ENCODE measurements at regions not wholly inside any gene's neighbourhood (a gene's known extent, or its start where the extent isn't known, plus 50 kb on each side); places are given as distances from the start of the nearest gene placed in this dataset.

GRCh38 chr11:96655474-96655873 is 265.7 kb downstream of the JRKL start:
- Mint-ChIP-seq H3K36me3 (no peaks in the 10 kb centered on the region), H3K9me3 (peaks cover 0 to 2% of the 10 kb centered on the region in 2 donors), H3K4me1 (no peaks in the 10 kb centered on the region), H3K27me3 (no peaks in the 10 kb centered on the region), H3K27ac (no peak overlapping the region), H3K4me3 (no peak overlapping the region)
- no peak for DNase-seq
- ATAC-seq (replicated peaks), result no peak

DNA sequence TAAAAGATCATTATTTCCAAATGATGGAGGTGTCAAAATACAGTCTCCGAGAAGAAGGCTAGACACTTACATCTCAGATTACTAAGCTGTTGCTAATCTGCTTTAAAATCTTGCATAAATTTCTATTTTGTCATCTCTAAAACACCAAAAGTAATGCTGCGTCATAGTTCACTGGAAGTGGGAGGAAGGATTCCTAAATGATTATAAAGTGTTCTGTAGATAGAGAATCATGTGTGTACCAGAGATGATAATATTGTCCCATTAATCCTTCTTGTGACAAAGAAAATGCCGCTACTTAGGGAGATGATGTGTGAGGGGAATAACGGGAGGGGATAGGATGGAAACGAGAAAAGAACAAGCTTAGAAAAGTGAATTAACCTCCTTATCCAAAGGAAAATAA is 268.6 kb downstream of the JRKL start:
- DNase-seq (no peak), ATAC-seq (replicated peaks) (no peak)
- peaks cover 0 to 2% of the 10 kb centered on the region in 2 donors for H3K9me3 Mint-ChIP-seq
- H3K36me3 Mint-ChIP-seq, result no peaks in the 10 kb centered on the region
- no peaks in the 10 kb centered on the region for H3K4me1 Mint-ChIP-seq
- no peak overlapping the region for H3K27ac Mint-ChIP-seq
- H3K4me3 Mint-ChIP-seq, result no peak overlapping the region
- H3K27me3 Mint-ChIP-seq, result no peaks in the 10 kb centered on the region

DNA sequence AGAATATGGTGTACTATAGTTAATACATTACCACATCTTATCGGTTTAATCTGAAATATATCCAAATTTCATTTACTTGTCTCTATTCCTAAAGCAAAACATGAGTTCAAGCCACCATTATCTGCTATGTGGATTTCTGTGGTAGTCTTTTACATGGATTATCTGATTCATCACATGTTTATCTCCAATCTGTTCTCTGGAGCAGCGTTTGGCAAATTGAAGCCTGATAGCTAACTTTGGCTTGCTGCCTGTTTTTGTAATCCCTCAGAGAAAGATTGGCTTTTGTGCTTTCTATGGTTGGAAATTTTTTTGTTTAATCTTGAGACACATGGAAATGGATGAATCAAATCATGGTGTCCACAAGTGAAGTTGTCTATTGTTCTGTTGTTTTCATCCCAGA is 274.3 kb downstream of the JRKL start:
- no peak overlapping the region for H3K27ac Mint-ChIP-seq
- H3K4me1 Mint-ChIP-seq, result no peaks in the 10 kb centered on the region
- H3K9me3 Mint-ChIP-seq, result peaks cover 0 to 6% of the 10 kb centered on the region in 2 donors
- H3K27me3 Mint-ChIP-seq, result no peaks in the 10 kb centered on the region
- DNase-seq (no peak), ATAC-seq (replicated peaks) (no peak)
- no peak overlapping the region for H3K4me3 Mint-ChIP-seq
- H3K36me3 Mint-ChIP-seq, result no peaks in the 10 kb centered on the region

DNA sequence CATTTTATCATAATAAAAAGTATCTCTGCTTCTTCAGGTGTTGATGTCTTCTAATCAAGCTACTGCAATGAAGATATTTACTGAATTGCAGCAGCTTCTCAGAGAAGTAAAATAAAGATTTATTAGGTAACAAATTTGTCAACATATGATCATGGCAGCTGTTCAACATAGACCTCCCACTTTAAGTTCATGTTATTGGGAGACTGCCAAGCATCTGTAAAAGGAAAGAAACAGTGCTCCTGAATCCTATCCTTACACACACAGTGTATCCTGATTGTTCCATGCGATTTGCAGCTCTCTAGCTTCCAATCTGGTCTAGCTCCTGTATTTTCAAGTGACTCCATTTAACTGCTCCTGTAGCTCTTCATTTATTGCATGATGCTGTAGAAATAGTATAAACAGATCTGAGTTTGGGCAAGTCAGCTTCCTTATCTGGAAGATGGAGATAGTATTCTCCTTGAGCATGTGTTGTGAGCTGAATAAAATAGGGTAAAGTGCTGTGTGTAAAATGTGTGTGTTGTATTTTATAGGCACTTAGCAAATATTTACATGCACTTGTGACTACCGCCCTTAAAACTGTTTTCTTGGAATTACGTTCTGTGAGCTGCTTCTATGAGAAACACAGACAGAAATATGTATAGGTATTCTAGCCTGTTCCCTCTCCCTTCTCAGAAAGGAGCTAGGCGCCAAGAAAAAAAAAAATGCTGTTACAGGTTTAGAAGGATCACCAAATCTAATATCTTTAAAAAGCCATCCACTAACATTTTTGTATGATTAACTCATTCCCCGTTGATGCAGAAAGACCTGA is 290.6 kb downstream of the JRKL start:
- Mint-ChIP-seq H3K27me3 (no peaks in the 10 kb centered on the region), H3K36me3 (no peaks in the 10 kb centered on the region), H3K9me3 (peaks cover 0 to 5% of the 10 kb centered on the region in 2 donors), H3K27ac (no peak overlapping the region), H3K4me3 (no peak overlapping the region), H3K4me1 (no peaks in the 10 kb centered on the region)
- DNase-seq (no peak), ATAC-seq (replicated peaks) (no peak)

DNA sequence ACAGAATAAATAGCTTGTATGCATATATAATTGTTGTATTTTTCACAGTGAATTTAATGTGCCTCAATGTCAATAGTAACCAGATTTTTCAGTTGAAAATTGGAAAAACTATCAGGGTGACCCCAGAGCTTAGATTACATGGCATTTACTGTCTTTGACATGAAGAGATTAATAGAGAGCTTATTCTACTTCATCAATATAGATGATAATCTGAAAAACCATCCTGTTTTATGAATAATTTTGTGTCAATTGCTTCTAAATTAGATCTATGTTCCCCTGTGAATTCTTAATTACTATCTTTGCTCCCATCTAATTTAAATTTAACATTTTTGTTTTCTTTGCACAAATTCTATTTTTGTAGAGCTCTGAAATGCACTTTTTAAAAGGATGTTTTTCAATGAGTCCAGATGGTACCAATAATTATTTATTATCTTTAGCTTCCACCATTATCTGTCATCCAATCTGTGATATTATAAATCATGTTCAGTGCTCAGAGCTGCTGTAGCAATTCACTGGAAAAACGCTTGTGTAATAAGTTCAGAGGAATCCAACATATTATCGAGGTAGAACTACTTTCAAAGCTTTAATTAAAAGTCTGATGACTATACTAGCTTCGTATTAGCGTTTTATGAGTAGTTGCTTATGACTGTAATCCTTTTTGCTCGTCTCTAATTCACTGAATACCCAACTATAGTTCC is 291.4 kb downstream of the JRKL start:
- Mint-ChIP-seq H3K36me3 (no peaks in the 10 kb centered on the region), H3K9me3 (peaks cover 0 to 5% of the 10 kb centered on the region in 2 donors), H3K4me1 (no peaks in the 10 kb centered on the region), H3K4me3 (no peak overlapping the region), H3K27me3 (no peaks in the 10 kb centered on the region), H3K27ac (no peak overlapping the region)
- DNase-seq, result no peak
- ATAC-seq (replicated peaks), result no peak

- Mint-ChIP-seq H3K27ac (no peak overlapping the region), H3K27me3 (no peaks in the 10 kb centered on the region), H3K36me3 (no peaks in the 10 kb centered on the region), H3K4me1 (no peaks in the 10 kb centered on the region), H3K9me3 (no peaks in the 10 kb centered on the region), H3K4me3 (no peak overlapping the region)
- no peak for ATAC-seq (replicated peaks)
- no peak for DNase-seq
Observed at GRCh38 chr11:96694338-96694737, 304.5 kb downstream of the JRKL start.

DNA sequence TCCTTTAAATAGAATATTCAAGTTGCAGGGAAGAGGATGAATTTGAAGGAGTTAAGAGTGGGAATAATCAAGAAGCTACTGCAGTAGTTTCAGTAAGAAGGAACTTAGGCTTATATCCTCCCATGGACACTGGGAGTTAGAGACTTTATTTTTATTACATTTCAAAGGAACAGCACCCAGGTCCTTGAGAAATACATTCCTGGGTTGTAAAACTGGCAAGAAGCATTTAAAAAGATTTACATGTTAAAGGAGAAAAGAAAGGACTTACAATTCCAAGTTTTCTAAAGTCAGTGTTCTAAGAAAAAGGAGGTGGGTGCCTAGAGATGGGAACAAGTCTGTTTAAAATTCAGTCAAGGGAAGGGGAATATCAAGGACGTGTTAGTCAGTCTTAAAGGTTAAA is 306.9 kb downstream of the JRKL start:
- no peak for DNase-seq
- Mint-ChIP-seq H3K9me3 (peaks cover 0 to 5% of the 10 kb centered on the region in 2 donors), H3K4me3 (no peak overlapping the region), H3K36me3 (no peaks in the 10 kb centered on the region), H3K27ac (no peak overlapping the region), H3K4me1 (no peaks in the 10 kb centered on the region), H3K27me3 (no peaks in the 10 kb centered on the region)
- ATAC-seq (replicated peaks), result no peak

DNA sequence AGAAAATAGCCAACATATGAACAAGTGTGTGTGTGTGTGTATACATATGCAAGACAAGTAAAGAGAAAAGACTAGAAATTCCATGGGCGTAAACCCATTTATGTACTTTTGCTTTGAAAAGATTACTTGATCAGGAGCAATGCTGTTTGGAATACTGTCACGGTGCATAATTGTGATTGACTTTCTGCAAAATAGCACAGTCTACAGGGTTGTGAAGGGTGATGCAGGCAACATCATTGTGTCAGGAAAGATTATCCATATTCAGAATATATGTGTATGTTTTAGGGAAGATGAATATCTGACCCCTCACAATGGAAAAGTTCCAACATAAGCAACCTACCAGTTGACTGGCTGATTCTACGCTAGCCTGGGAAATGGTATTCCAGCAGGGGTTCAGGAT is 307.7 kb downstream of the JRKL start:
- Mint-ChIP-seq H3K27ac (no peak overlapping the region), H3K4me3 (no peak overlapping the region), H3K27me3 (no peaks in the 10 kb centered on the region), H3K9me3 (peaks cover 0 to 5% of the 10 kb centered on the region in 2 donors), H3K36me3 (no peaks in the 10 kb centered on the region), H3K4me1 (no peaks in the 10 kb centered on the region)
- ATAC-seq (replicated peaks) (no peak), DNase-seq (no peak)

DNA sequence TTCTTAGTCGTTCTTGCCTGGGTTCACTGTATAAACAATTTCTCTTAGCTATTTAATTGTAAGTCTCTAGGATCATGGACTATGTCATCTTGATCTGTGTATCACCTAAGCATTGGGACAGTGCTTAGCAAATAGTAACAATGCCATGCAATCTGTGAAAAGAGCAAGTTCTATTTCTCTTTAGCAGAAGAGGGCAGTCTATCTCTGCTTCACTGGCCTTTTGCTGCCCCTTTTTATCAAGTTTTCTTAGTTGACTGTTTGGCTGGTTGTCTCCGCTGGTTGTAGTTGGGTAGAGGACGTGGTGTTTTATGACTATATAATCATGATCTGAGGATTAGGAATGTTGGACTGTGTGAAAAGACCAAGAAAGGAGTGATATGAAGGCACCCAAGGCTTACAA is 315.0 kb downstream of the JRKL start:
- Mint-ChIP-seq H3K27me3 (no peaks in the 10 kb centered on the region), H3K4me1 (no peaks in the 10 kb centered on the region), H3K4me3 (no peak overlapping the region), H3K36me3 (no peaks in the 10 kb centered on the region), H3K9me3 (peaks cover 0 to 5% of the 10 kb centered on the region in 2 donors), H3K27ac (no peak overlapping the region)
- ATAC-seq (replicated peaks) (no peak), DNase-seq (no peak)

DNA sequence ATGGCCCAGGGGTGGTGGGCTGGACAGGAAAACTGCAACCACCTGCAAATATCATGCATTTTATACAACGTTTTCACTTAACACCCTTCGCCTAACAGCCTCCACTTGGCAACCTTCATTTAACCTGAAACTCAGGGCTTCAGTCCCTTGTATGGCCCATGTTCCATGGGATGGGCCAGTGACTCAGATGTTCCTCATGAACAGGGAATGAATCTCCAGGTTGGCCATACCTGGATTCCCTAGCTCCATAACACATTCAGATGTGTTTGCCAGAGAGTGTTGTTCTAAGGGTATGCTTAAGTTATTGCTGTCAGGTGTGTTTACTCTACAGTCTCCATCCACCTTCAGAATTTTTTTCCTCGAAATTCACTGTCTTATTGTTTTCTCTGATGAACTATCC is 316.9 kb downstream of the JRKL start:
- Mint-ChIP-seq H3K36me3 (no peaks in the 10 kb centered on the region), H3K4me3 (no peak overlapping the region), H3K9me3 (no peaks in the 10 kb centered on the region), H3K27ac (no peak overlapping the region), H3K27me3 (no peaks in the 10 kb centered on the region), H3K4me1 (no peaks in the 10 kb centered on the region)
- no peak for DNase-seq
- no peak for ATAC-seq (replicated peaks)

DNA sequence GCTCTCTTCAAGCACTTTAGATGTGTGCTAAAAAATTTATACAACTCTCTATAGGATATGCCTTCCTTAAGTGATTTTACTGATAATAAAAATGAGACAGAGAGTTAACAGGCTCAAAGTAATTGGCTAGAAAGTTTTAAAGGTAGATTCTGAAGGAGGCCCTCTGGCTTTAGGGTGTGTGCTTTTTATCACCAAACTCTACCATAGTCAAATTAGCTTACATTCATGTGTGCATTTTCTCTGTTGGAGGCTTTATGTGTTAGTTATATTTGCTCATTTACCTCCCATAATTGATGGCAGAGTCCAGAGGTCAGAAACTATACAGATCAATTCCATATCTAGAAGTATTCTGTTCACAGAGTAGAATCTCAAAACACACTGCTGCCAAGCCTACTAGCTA is 317.5 kb downstream of the JRKL start:
- ATAC-seq (replicated peaks) (no peak), DNase-seq (no peak)
- Mint-ChIP-seq H3K9me3 (no peaks in the 10 kb centered on the region), H3K4me3 (no peak overlapping the region), H3K27ac (no peak overlapping the region), H3K27me3 (no peaks in the 10 kb centered on the region), H3K36me3 (no peaks in the 10 kb centered on the region), H3K4me1 (no peaks in the 10 kb centered on the region)

GRCh38 chr11:96708219-96708878 is 318.5 kb downstream of the JRKL start:
- no peak for ATAC-seq (replicated peaks)
- Mint-ChIP-seq H3K4me3 (no peak overlapping the region), H3K27ac (no peak overlapping the region), H3K27me3 (no peaks in the 10 kb centered on the region), H3K4me1 (no peaks in the 10 kb centered on the region), H3K9me3 (no peaks in the 10 kb centered on the region), H3K36me3 (no peaks in the 10 kb centered on the region)
- no peak for DNase-seq

- no peak overlapping the region for H3K27ac Mint-ChIP-seq
- H3K36me3 Mint-ChIP-seq, result no peaks in the 10 kb centered on the region
- H3K27me3 Mint-ChIP-seq, result no peaks in the 10 kb centered on the region
- no peak overlapping the region for H3K4me3 Mint-ChIP-seq
- H3K9me3 Mint-ChIP-seq, result no peaks in the 10 kb centered on the region
- ATAC-seq (replicated peaks) (no peak), DNase-seq (no peak)
- no peaks in the 10 kb centered on the region for H3K4me1 Mint-ChIP-seq
Observed at GRCh38 chr11:96713301-96713700, 323.5 kb downstream of the JRKL start.

DNA sequence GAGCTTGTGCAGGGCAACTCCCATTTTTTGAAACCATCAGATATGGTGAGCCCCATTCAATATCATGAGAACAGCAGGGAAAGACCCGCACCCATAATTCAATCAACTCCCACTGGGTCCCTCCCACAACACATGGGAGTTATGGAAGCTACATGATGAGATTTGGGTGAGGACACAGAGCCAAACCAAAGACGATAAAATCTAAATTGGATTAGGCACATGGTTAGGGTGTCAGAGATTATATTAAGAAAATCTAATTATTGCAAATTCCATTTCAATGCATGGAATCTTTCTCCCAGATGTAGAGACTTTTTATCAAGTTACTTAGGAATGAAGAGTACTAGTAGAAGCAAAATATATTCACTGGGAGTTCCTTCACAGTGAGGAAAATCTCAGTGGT is 324.9 kb downstream of the JRKL start:
- no peaks in the 10 kb centered on the region for H3K9me3 Mint-ChIP-seq
- no peaks in the 10 kb centered on the region for H3K4me1 Mint-ChIP-seq
- no peaks in the 10 kb centered on the region for H3K27me3 Mint-ChIP-seq
- no peaks in the 10 kb centered on the region for H3K36me3 Mint-ChIP-seq
- no peak overlapping the region for H3K27ac Mint-ChIP-seq
- H3K4me3 Mint-ChIP-seq, result no peak overlapping the region
- DNase-seq (no peak), ATAC-seq (replicated peaks) (no peak)

- Mint-ChIP-seq H3K27ac (no peak overlapping the region), H3K9me3 (no peaks in the 10 kb centered on the region), H3K4me1 (no peaks in the 10 kb centered on the region), H3K36me3 (no peaks in the 10 kb centered on the region), H3K4me3 (no peak overlapping the region), H3K27me3 (no peaks in the 10 kb centered on the region)
- ATAC-seq (replicated peaks) (no peak), DNase-seq (no peak)
Observed at GRCh38 chr11:96715208-96715607, 325.4 kb downstream of the JRKL start.
